Lung microvascular endothelial cell (primary cell): ENCODE measurements at regions not wholly inside any gene's neighbourhood (a gene's known extent, or its start where the extent isn't known, plus 50 kb on each side); places are given as distances from the start of the nearest gene placed in this dataset.

Experiments
- DNase-seq, 2 donors: peaks; one replicate each; pipeline versions ENCODE4 v3.0.0 to v3.0.0-alpha.2; 2010; ENCODE audit warnings: low read depth in 2 of 2

GRCh38 chr11:32039149-32039548 is 51.7 kb upstream of the RCN1 start:
- DNase-seq: no peak

- no peak for DNase-seq
Observed at GRCh38 chr11:32034680-32035079, 56.2 kb upstream of the RCN1 start.

DNA sequence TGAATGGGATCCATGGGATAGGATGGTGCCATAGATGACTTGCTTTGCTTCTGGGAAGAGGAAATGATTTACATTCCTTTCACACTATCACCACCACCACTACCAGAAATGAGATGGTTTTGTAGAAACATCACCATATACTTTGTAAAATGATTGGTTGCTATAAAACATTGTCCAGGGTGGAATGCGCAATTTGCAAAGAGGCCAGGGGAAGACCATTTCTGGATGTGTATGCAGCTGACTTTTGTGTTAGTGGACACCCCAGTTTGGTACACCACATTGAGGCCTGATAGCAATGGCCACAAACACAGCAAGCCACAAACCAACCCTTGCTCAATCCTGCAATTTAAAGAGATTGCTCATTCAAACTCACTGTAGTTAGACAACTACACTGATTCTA is 56.7 kb upstream of the RCN1 start:
- DNase-seq: peak; percentile 16 to 21

DNA sequence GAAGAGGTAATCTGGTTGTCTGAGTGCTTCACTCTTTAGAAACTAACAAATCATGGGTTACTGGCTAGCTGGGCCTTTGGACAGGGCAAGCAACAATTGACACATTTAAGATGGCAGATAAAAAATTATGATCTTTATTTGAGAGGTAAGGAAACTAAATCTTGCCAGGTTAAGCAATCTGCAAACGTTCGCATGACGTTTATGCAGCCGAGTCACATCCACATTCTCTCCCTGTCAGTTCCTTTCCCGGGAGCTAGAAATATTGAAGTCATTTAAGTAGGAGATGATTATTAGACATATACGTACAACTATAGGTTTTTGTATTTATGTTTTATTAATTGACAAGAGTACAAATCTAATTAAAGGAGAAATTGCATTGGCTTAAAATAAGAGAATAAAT is 57.4 kb upstream of the RCN1 start:
- DNase-seq: no peak

- DNase-seq: no peak
Observed at GRCh38 chr11:32033067-32033466, 57.8 kb upstream of the RCN1 start.

DNA sequence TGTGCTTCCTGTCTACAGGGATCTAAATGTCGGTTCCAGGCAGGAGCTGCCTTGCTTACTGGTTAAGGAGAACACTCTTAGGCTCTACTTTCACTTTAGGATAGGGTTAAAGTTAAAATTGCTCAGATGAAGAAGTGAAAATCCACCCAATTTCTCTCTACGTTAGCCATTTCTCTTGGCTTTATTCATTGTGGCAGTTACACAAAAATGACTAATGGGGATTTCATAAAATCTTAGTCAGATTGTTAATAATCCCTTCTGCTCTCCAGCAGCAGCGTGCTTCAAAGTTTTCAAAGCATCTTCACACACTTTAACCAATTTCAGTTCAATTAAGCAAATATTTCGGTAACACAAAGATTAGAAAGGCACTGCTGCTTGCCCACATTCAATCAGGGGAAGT is 58.4 kb upstream of the RCN1 start:
- no peak for DNase-seq

DNA sequence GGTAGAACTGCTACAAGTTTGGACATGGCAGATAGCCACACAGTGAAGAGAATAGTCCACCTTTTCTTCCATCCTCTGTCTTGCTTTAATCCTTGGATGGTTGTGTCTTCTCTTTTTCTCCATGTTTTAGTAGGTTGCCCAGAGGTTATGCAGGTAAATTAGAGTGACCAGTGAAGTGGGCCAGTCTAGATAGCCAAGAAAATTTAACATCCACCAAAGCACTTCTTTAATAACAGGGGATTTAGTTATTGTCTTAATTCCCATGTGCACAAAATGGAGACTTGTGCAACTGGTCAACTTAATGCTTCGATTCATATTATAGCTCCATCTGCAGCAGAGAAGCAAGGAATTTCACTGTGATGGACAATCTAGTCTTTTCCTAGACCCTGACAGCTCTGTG is 58.8 kb upstream of the RCN1 start:
- DNase-seq: no peak

DNA sequence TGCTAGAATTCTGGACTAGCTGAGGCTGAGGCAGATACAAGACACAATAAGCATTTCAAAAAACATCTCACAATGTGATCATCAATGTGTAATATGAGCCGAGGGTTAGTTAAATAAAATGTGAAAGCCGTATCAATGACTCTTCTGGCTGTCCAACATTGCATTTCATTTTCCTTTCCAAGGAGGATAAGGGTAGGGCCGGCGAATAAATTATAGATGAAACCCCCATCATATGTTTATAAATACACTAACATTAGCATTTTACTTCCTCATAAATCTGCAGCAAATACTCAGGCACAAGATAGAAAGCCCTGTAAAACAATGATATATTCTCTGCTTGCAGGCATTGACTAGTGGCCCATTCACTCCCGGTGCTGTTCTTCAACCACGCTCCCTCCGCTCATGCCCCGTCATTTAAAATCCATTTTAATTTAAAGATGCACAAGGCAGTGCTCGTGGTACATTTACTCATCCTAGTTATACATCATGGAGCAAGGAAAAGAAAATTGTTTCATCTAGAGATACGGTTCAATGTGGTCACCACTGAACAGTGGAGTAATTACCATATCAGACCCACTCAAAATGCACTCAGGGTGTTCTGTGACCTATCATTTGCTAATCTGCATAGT is 59.9 kb upstream of the RCN1 start:
- DNase-seq: no peak

GRCh38 chr11:32029721-32030120 is 61.2 kb upstream of the RCN1 start:
- DNase-seq: no peak

GRCh38 chr11:32028201-32028600 is 62.7 kb upstream of the RCN1 start:
- no peak for DNase-seq

- DNase-seq: no peak
Observed at GRCh38 chr11:32026766-32027165, 64.1 kb upstream of the RCN1 start.

DNA sequence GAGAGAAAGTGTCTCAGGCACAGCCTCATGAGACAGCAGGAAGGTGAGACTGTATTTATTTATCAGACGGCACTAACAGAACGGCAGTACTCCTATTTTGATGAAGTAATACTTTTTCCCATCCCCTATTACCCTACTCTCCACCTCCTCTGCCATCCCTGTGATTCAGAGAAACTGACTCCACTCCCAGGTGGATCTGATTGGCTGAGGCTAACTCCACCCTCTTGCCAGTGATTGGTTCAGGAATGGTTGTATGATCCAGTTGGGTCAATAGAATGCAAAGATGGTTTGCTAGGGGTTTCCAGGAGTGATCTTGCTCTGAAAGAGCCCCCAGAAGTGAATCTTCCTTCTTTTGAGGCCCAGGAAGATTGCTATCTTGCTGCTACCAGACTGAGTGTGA is 65.9 kb upstream of the RCN1 start:
- no peak for DNase-seq

GRCh38 chr11:32023370-32024305 is 67.2 kb upstream of the RCN1 start:
- no peak for DNase-seq

DNA sequence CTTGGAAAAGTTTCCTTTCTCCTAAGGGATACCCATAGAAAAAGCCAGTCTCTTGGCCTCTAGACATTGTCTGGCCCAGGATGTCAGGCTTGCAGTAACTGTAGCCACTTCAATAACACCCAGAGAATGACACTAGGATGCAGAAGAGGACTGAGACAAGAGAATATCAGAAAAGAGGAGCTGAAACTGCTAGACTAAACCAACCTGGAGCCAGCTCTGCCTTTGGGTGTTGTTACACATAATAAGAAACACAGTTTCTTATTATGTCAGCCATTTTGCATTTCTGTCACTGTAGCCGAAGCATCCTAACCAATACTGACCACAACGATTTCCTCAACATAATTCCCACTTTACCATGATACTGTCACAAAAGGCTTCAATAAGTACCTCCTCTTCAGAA is 72.2 kb upstream of the RCN1 start:
- DNase-seq: no peak

DNA sequence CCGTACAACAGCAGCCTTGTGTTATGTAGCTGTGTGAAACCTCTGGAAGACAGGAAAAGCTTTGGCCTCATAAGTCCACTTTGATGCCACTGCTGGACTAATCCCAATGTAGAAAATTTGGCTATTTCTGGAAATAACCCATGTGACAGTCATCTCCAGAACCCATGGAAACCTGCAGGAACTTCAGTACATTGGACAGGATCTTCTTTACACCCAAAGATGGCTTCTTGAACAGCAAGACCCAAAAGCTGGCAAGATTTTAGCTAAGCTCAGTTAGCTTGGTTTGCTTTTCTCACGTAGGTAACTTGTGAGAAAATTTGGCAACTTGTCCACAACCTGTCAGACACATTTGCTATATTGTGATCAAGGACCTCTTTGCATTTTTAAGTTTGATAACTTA is 74.8 kb upstream of the RCN1 start:
- DNase-seq: no peak

GRCh38 chr11:32015427-32015826 is 75.4 kb upstream of the RCN1 start:
- no peak for DNase-seq

DNA sequence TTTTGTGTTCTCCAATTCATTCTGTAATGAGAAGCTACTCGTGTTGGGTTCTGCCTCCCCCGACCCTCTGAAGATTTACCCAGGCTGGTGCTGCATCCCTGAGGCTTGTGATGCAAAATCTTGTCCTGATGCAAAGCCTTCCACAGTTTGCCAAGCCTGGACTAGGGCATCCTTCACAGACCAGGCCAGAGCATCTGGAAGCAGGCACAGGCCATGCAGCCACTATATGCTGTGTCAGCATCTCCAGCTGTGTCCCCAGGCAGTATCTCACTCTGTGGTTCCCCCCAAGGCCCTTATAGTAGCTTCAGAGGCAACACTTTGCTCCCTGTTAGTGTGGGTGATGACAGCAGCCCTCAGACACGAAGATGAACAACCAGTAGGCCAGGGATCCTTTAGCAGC is 77.3 kb upstream of the RCN1 start:
- no peak for DNase-seq

DNA sequence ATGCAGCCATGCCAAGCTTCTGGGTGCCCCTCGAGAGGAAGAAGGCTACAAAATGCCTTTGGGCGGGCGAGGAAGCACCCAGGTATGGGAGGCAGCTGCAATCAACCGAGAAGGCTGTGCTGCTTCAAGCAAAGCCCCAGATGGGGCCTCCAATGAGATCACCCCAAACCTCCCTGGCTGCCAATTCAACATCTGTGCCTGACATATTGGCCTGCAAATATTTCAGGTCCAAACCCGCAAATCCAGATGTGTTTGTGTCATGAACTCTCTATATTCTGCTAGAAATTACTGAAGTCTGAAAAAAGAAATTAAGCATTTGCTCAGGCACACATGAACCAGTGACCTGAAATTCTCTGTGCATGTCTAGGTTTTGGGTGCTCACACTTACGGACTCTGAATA is 78.8 kb upstream of the RCN1 start:
- DNase-seq: no peak

GRCh38 chr11:32008880-32009551 is 81.9 kb upstream of the RCN1 start:
- DNase-seq: no peak

DNA sequence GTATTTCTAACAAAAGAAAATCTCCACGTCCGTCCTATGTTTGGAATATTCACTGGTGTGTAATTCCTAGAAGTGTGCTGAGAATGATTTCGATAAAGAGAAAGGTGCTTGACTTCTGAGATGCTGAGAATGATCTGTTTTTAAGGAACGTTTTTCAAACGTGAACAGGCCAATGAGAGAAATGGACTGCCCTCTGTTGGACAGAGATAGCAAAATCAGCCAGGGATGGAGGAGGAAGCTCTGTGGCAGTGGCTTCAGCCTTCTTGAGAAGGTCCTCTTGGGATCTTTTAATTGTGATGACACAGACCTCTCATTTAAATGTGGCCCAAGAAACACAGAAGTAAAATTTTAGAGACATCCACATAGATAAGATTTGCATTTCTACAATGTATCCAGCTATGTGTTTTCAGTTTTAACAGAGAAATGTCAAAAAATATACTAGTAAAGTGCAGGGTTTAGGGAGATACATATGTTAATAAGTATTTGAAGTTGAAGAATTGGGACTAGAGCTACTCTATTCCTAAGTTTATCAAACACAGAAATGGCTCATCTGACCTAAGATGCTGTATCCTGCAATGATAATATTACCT is 84.0 kb upstream of the RCN1 start:
- DNase-seq: peak; percentile 43 to 50

- DNase-seq: no peak
Observed at GRCh38 chr11:32005786-32006416, 85.0 kb upstream of the RCN1 start.

GRCh38 chr11:32003335-32003734 is 87.5 kb upstream of the RCN1 start:
- DNase-seq: no peak
